ENCODE measurements at regions not wholly inside any gene's neighbourhood (a gene's known extent, or its start where the extent isn't known, plus 50 kb on each side); places are given as distances from the start of the nearest gene placed in this dataset.
A peak's percentile ranks its signal among the peaks of the same experiment; 100 is the strongest.
"Not testable (repeated sequence)": the region's sequence is repeated elsewhere in the genome, so short reads cannot be mapped to it uniquely, and the experiment has no call there.

DNA sequence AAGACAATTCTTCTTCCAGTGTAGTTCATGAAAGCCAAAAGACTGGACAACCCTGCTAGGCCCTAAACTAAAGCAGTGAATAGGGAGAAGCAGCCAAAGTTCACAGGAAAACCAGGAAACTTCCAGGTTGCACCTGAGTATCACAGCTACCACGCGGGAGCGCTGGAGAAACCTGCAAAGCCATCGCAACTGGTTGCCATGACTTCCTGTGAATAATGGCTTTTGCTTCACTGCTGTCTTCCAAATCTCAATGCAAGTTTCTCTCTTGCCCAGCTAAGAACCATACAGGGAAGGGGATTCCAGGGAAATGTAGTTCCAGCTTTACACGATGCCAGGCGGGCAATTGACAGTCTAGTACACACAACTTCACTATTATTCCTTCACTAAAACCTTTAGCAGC, 114.1 kb downstream of the GXYLT1 start:
- no peak for DNase-seq

DNA sequence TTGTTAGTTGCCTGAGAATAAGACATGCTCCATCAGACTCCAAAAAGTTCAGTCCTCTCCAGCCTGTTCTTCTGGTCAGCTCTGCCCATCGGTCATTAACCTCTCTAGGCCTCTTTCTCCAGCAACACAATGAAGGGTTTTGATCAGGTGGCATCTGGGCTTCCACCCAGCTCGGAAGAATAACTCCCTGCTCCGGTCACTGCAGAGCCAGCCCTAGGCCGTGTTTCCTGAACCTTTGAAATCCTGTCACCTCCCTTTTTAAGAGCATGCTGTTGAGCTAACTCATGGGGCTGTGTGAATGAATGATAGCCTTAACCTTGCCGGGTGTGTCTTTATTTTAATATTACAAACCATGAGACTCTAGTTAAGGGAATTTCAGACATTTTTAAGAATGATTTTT, 117.1 kb downstream of the GXYLT1 start:
- no peak for DNase-seq

DNA sequence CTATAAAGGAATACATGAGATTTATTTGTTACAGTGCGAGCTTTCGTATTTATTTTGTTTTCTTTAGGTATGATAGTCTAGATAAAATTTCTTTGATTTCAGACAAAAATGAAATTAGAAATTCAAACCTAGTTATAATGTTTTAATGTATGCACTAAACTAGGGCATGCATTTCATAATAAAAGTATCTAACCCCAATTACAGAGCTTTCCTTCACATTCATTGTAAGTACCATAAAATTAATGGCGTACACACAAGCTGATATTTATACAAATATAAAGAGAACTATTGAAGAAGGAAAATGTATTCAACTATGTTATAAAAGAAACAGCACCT, 120.2 kb downstream of the GXYLT1 start:
- DNase-seq: no peak

- peak; percentile 94 for DNase-seq
Observed at GRCh38 chr12:42023733-42024494, 120.8 kb downstream of the GXYLT1 start.

- not testable (repeated sequence) for DNase-seq
Observed at GRCh38 chr12:42021937-42022336, 122.7 kb downstream of the GXYLT1 start.

GRCh38 chr12:42021469-42021868, 123.2 kb downstream of the GXYLT1 start:
- no peak for DNase-seq

GRCh38 chr12:42020226-42020625, 124.4 kb downstream of the GXYLT1 start:
- no peak for DNase-seq

DNA sequence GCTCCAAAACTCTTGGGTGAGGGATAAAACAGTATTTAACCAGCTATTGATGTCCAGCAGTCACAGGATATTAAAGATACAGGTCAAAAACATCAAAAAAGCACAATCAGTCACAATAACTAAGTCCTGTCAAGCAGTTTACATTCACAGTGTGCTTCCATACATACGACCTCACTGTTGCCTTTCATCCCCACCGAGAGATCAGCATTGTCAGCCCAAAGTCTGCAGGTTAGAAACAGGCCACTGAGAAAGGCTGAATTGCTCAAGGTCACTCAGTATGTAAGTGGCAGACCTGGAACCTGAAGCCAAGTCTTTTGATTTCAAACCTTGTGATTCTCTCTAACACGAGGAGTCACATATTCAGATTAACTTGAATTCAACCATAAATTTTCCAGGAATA, 124.9 kb downstream of the GXYLT1 start:
- no peak for DNase-seq

DNA sequence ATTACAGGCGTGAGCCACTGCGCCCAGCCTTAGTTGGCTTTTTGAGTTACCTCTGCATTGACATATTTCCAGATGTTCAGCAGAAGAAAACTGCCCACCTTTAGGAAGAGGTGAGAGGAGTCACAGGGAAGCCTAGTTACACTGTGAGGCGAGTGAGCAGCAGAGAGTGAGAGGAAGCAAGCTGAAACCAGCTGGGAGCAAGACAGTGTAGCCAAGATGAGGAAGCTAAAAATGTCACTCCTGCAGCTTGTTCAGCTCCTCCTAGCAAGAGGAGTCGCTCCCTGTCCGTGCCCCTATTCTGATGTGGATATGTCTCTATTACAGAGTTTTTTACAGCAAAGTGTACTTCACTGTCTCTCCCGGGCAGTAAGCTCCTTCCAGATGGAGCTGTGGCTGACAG, 127.6 kb downstream of the GXYLT1 start:
- DNase-seq: no peak

DNA sequence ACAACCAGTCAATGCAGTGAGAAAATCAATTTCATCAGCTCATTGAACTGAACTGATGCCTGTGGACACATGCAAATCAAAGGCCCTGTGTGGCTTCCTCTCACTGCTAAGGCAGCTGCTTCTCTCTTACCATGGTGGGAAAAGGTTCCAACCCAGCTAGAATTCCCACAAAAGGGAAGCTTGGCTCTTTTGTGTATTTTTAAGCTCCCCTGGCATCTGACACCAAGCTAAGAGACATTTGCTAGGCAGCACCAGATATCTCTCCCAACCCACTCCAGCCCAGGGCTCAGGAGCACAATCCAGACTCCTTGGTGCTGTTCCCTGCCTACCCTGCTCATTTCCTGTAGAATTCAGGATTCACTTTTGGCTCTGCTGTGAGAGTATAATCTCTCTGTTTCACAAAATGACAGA, 129.6 kb downstream of the GXYLT1 start:
- DNase-seq: peak; percentile 79

- not testable (repeated sequence) for DNase-seq
Observed at GRCh38 chr12:42012501-42012900, 132.2 kb downstream of the GXYLT1 start.

DNA sequence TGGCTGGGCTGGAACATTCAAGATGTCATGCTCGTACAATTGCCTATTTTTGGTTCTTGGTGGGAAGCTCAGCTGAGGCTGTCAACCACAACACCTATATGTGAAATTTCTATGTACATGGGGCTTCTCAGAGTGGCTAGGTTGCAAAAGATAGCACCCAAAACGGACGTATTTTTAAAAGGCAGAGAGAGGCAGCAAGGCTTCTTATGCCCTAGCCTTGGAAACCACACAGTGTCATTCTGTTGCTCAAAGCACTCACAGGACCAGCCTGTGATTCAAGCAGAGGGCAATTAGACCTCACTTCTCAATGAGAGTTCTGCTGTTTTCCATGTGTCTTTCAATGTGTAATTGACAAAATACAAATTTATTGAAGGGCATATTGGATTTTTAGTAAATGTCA, 134.0 kb downstream of the GXYLT1 start:
- DNase-seq: no peak

DNA sequence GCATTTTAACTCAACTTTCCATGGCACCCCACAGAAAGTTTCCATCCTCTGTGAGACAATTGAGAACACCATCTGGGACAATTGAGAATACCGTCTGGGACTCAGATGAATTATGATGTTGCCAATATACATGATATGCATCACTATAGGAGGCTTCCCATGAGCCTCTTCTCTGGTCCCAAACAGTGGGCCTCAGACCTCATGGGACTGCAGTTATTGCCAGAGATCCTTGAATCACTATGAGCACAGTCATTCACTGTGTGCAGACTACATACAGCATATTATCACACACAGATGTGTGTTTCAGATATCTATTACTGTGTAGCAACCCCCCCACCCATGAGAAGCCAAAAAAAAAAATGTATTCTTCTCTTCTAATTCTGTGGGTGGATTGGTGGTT, 134.4 kb downstream of the GXYLT1 start:
- DNase-seq: no peak

DNA sequence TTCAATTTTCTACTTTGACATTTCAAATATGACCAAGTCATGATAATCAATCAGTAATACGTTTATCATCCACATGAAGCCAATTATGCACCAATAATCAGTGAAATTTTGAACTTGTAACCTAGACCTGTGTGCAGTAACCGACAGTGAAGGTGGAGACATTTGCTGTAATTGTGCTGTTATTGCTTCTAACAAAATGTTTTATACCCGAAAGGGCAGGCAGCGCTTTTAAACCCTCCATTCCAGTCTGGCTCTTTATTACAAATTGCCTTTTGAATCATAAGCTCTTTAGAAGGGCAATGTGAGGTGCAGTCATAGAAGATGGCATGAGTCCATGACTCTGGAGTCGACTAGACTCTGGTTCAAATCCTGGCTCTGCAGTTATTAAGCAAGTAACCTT, 135.7 kb downstream of the GXYLT1 start:
- DNase-seq: no peak

- DNase-seq: no peak
Observed at GRCh38 chr12:42003031-42003430, 141.6 kb downstream of the GXYLT1 start.

DNA sequence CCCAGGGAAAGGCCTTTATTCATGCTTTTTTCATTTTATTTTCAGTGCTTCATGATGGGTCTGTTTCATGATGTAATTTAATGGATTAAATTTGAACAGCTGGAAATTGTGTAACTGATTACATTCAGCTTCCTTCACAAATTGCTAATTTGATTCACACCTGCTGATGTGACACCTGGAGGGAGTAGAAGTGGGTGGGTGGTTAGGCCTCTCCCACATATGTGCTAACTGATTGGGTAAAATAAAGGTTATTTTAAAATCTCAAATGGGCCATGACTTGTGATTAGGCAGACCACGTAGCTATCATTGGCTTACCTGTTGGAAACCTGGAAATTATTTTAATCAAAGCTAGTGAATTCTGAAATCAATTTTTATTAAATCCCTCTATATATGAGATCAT, 142.1 kb downstream of the GXYLT1 start:
- DNase-seq: no peak

GRCh38 chr12:41998436-41998835, 146.2 kb downstream of the GXYLT1 start:
- no peak for DNase-seq

- no peak for DNase-seq
Observed at GRCh38 chr12:41993283-41993682, 151.4 kb downstream of the GXYLT1 start.

GRCh38 chr12:41992692-41993215, 151.9 kb downstream of the GXYLT1 start:
- DNase-seq: no peak

DNA sequence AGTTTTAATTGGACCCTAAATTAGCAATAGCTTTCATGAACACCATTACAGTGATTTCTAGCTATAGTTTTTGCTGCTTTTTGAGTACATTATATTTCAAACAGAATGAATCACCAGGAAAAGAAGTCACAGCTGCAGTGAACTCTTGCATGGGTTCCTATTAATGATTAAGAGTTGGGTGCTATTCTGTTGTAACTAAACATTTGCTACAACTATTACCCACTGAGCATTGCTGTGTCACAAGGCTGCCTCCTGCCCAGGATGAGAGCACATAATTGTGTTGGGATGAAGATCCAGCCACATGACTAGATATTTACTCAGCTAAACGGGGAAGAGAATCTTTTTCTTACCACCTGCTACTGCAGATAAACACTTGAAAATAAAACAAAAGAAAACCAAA, 152.7 kb downstream of the GXYLT1 start:
- DNase-seq: no peak

- no peak for DNase-seq
Observed at GRCh38 chr12:41988715-41989114, 156.0 kb downstream of the GXYLT1 start.

- not testable (repeated sequence) for DNase-seq
Observed at GRCh38 chr12:41986513-41986912, 158.2 kb downstream of the GXYLT1 start.

DNA sequence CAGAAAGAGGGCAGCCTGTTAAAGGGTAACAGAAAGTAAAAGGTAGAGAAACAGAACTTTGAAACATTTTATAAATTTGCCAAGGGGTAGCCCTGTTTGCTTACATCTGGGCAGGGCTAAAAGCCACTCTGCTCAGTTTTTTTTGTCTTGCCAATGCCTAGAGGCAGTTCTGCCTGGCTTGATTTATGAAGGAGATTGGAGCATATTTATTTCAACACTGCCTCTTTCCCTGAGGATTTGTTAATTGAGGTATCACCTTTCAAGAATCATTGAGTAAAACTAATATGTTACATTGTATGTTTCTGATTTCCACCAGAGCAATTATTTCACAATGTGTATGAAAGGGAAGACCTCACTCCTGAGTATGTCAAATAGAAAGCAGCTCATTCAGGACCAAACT, 160.8 kb downstream of the GXYLT1 start:
- peak; percentile 22 for DNase-seq

DNA sequence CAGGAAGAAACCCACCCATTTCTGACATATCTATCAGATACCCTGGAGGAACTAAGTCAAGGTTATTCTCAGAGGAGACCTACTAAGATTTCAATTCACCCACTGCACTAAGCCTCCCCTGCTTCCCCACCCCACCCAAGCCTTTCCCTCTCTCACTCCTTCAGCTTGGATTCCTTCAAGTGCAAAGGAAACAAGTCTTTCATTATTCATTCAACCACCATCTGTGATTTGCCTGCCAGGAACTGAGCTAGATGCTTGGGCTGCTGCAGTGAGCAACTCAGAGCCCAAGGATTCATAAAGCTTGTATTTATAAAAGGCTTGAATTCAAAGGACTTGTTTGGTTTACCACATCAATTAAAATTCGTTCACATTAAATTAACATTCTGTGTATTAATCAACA, 161.3 kb downstream of the GXYLT1 start:
- DNase-seq: peak; percentile 35

GRCh38 chr12:41981758-41982157, 162.9 kb downstream of the GXYLT1 start:
- DNase-seq: no peak

Data from eye (tissue), 1 donor.